ENCODE measurements at regions not wholly inside any gene's neighbourhood (a gene's known extent, or its start where the extent isn't known, plus 50 kb on each side); places are given as distances from the start of the nearest gene placed in this dataset.

DNA sequence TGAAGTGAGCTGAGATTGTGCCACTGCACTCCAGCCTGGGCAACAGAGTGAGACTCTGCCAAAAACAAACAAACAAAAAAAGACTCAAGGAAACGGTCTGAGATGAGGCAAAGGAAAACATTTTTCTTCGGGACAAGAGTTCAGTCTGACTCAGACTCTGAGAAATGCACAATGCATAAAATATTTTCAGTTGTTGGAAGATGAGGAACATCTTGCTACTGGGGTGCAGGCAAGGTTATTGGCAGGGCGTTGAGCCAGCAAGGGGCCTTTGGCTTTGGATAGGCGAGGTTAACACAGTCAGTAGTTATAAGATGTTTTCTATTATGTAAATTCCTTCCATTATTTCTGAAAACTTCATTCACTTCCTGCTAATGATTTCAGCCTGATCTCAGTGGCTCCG lies 96.1 kb upstream of the VCX start:
- H2AFZ ChIP-seq (ENCODE audit: low read depth, low read length): no peak overlapping the region
- H3K4ac ChIP-seq (ENCODE audit: low read depth in 1 of 2, low read length in 2 of 2): no peak overlapping the region
- no peak overlapping the region for H3K4me3 ChIP-seq (ENCODE audit: insufficient read depth in 1 of 2, low read depth in 1 of 2, low read length in 2 of 2)
- H3K27me3 ChIP-seq (ENCODE audit: control insufficient read depth in 1 of 2, insufficient read depth in 1 of 2, low read length in 2 of 2): no peaks in the 10 kb centered on the region
- H4K91ac ChIP-seq (ENCODE audit: low read length): no peak overlapping the region
- 40% methylated on average over 3 of the region's 5 CpGs for WGBS
- DNase-seq: no peak
- H2BK12ac ChIP-seq (ENCODE audit: low read length in 2 of 2): no peak overlapping the region
- H4K8ac ChIP-seq (ENCODE audit: low read length): no peak overlapping the region
- H3K23ac ChIP-seq (ENCODE audit: low read length in 2 of 2): no peak overlapping the region
- no peaks in the 10 kb centered on the region for H3K4me1 ChIP-seq (ENCODE audit: control insufficient read depth, insufficient read depth, low read depth, low read length)
- H3K27ac ChIP-seq (ENCODE audit: low read length, poor library complexity, severe bottlenecking): no peak overlapping the region
- H3K79me1 ChIP-seq (replicated peaks; ENCODE audit: low read length, poor library complexity, severe bottlenecking): no peaks in the 10 kb centered on the region
- peaks cover 3% of the 10 kb centered on the region for H3K9me3 ChIP-seq (ENCODE audit: control insufficient read depth, low read length)
- no peak overlapping the region for H3K18ac ChIP-seq (ENCODE audit: low read depth in 1 of 2, low read length in 2 of 2)
- H2BK5ac ChIP-seq (ENCODE audit: low read depth, low read length, poor library complexity, severe bottlenecking): no peak overlapping the region
- H3K4me2 ChIP-seq (ENCODE audit: low read length, poor library complexity, severe bottlenecking): no peak overlapping the region
- no peak overlapping the region for H2AK5ac ChIP-seq (ENCODE audit: low read length, severe bottlenecking)
- H2BK120ac ChIP-seq (ENCODE audit: low read depth, low read length): no peak overlapping the region
- H3K9ac ChIP-seq (ENCODE audit: low read length): no peak overlapping the region
- no peaks in the 10 kb centered on the region for H3K36me3 ChIP-seq (ENCODE audit: control insufficient read depth in 1 of 2, insufficient read depth in 2 of 2, low read depth in 1 of 2, low read length in 2 of 2)
- no peak overlapping the region for H3K14ac ChIP-seq (ENCODE audit: low read length in 2 of 2)
- H2BK15ac ChIP-seq (ENCODE audit: low read depth, poor library complexity, severe bottlenecking): no peak overlapping the region

DNA sequence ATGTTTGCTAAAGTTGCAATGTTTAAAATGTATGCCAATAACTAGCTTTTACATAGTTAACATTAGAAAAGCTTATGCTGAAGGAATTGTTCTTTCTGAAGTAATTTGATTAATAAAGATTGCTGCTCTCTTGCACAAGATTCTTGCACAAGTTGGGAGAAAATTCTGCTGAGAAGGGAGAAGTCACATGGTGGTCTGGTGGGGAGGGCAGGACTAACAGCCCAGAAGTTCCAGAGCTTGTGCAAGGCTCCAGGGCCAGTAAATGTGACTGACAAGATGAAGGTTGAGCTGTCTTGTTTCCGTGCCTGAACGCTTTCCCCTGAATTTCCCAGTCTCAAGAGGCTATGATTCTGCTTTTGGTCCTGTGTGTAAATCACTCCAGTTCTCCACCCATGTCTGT lies 112.9 kb upstream of the VCX start:
- 44% methylated on average over 2 of the region's 2 CpGs for WGBS

DNA sequence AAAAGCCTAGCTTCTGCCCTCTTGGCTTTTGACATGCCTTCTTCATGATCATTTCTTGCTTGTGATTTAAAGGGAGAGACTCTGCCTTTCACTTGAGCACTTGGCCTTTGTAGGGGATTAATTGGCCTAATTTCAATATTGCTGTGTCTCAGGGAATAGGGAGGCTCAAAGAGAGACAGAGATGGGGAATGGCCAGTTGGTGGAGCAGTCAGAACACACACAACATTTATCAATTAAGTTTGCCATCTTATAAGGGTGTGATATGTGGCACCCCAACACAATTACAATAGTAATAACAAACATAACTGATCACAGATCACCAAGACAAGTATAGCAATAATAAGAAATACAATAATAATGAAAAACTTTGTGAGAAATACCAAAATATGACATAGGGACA lies 122.5 kb upstream of the VCX start:
- no peak overlapping the region for H3K9ac ChIP-seq (ENCODE audit: low read length)
- no peak overlapping the region for H2BK120ac ChIP-seq (ENCODE audit: low read depth, low read length)
- H2BK5ac ChIP-seq (ENCODE audit: low read depth, low read length, poor library complexity, severe bottlenecking): no peak overlapping the region
- DNase-seq: no peak
- H4K8ac ChIP-seq (ENCODE audit: low read length): no peak overlapping the region
- no peak overlapping the region for H3K4ac ChIP-seq (ENCODE audit: low read depth in 1 of 2, low read length in 2 of 2)
- H3K4me2 ChIP-seq (ENCODE audit: low read length, poor library complexity, severe bottlenecking): no peak overlapping the region
- H4K91ac ChIP-seq (ENCODE audit: low read length): no peak overlapping the region
- H3K27me3 ChIP-seq (ENCODE audit: control insufficient read depth in 1 of 2, insufficient read depth in 1 of 2, low read length in 2 of 2): no peaks in the 10 kb centered on the region
- H2AK5ac ChIP-seq (ENCODE audit: low read length, severe bottlenecking): no peak overlapping the region
- H3K79me1 ChIP-seq (replicated peaks; ENCODE audit: low read length, poor library complexity, severe bottlenecking): no peaks in the 10 kb centered on the region
- H2BK12ac ChIP-seq (ENCODE audit: low read length in 2 of 2): no peak overlapping the region
- no peak overlapping the region for H3K23ac ChIP-seq (ENCODE audit: low read length in 2 of 2)
- H3K9me3 ChIP-seq (ENCODE audit: control insufficient read depth, low read length): no peaks in the 10 kb centered on the region
- H3K27ac ChIP-seq (ENCODE audit: low read length, poor library complexity, severe bottlenecking): no peak overlapping the region
- no peak overlapping the region for H3K14ac ChIP-seq (ENCODE audit: low read length in 2 of 2)
- H2AFZ ChIP-seq (ENCODE audit: low read depth, low read length): no peak overlapping the region
- no peak overlapping the region for H2BK15ac ChIP-seq (ENCODE audit: low read depth, poor library complexity, severe bottlenecking)
- no peaks in the 10 kb centered on the region for H3K4me1 ChIP-seq (ENCODE audit: control insufficient read depth, insufficient read depth, low read depth, low read length)
- no peaks in the 10 kb centered on the region for H3K36me3 ChIP-seq (ENCODE audit: control insufficient read depth in 1 of 2, insufficient read depth in 2 of 2, low read depth in 1 of 2, low read length in 2 of 2)
- H3K4me3 ChIP-seq (ENCODE audit: insufficient read depth in 1 of 2, low read depth in 1 of 2, low read length in 2 of 2): no peak overlapping the region
- no peak overlapping the region for H3K18ac ChIP-seq (ENCODE audit: low read depth in 1 of 2, low read length in 2 of 2)

More for the DNA sequence above, 112.9 kb upstream of the VCX start:
- Histone ChIP-seq H3K36me3 (ENCODE audit: control insufficient read depth in 1 of 2, insufficient read depth in 2 of 2, low read depth in 1 of 2, low read length in 2 of 2) (no peaks in the 10 kb centered on the region), H2BK5ac (ENCODE audit: low read depth, low read length, poor library complexity, severe bottlenecking) (no peak overlapping the region), H4K91ac (ENCODE audit: low read length) (no peak overlapping the region), H2BK120ac (ENCODE audit: low read depth, low read length) (no peak overlapping the region), H3K27me3 (ENCODE audit: control insufficient read depth in 1 of 2, insufficient read depth in 1 of 2, low read length in 2 of 2) (no peaks in the 10 kb centered on the region), H2AFZ (ENCODE audit: low read depth, low read length) (no peak overlapping the region), H3K23ac (ENCODE audit: low read length in 2 of 2) (no peak overlapping the region), H2BK15ac (ENCODE audit: low read depth, poor library complexity, severe bottlenecking) (no peak overlapping the region), H3K4me3 (ENCODE audit: insufficient read depth in 1 of 2, low read depth in 1 of 2, low read length in 2 of 2) (no peak overlapping the region), H3K4ac (ENCODE audit: low read depth in 1 of 2, low read length in 2 of 2) (no peak overlapping the region), H3K4me1 (ENCODE audit: control insufficient read depth, insufficient read depth, low read depth, low read length) (no peaks in the 10 kb centered on the region), H3K18ac (ENCODE audit: low read depth in 1 of 2, low read length in 2 of 2) (no peak overlapping the region), H3K14ac (ENCODE audit: low read length in 2 of 2) (no peak overlapping the region), H3K79me1 (replicated peaks; ENCODE audit: low read length, poor library complexity, severe bottlenecking) (no peaks in the 10 kb centered on the region), H3K4me2 (ENCODE audit: low read length, poor library complexity, severe bottlenecking) (no peak overlapping the region), H4K8ac (ENCODE audit: low read length) (no peak overlapping the region), H3K9me3 (ENCODE audit: control insufficient read depth, low read length) (peaks cover 7% of the 10 kb centered on the region), H3K27ac (ENCODE audit: low read length, poor library complexity, severe bottlenecking) (no peak overlapping the region), H2BK12ac (ENCODE audit: low read length in 2 of 2) (no peak overlapping the region), H3K9ac (ENCODE audit: low read length) (no peak overlapping the region), H2AK5ac (ENCODE audit: low read length, severe bottlenecking) (no peak overlapping the region)
- no peak for DNase-seq

- no peaks in the 10 kb centered on the region for H3K79me1 ChIP-seq (replicated peaks; ENCODE audit: low read length, poor library complexity, severe bottlenecking)
- H3K4me3 ChIP-seq (ENCODE audit: insufficient read depth in 1 of 2, low read depth in 1 of 2, low read length in 2 of 2): no peak overlapping the region
- no peaks in the 10 kb centered on the region for H3K36me3 ChIP-seq (ENCODE audit: control insufficient read depth in 1 of 2, insufficient read depth in 2 of 2, low read depth in 1 of 2, low read length in 2 of 2)
- no peaks in the 10 kb centered on the region for H3K4me1 ChIP-seq (ENCODE audit: control insufficient read depth, insufficient read depth, low read depth, low read length)
- H3K23ac ChIP-seq (ENCODE audit: low read length in 2 of 2): no peak overlapping the region
- H2BK15ac ChIP-seq (ENCODE audit: low read depth, poor library complexity, severe bottlenecking): no peak overlapping the region
- no peak overlapping the region for H2AFZ ChIP-seq (ENCODE audit: low read depth, low read length)
- no peak overlapping the region for H3K4ac ChIP-seq (ENCODE audit: low read depth in 1 of 2, low read length in 2 of 2)
- no peak overlapping the region for H3K27ac ChIP-seq (ENCODE audit: low read length, poor library complexity, severe bottlenecking)
- H3K9ac ChIP-seq (ENCODE audit: low read length): no peak overlapping the region
- no peaks in the 10 kb centered on the region for H3K9me3 ChIP-seq (ENCODE audit: control insufficient read depth, low read length)
- H4K8ac ChIP-seq (ENCODE audit: low read length): no peak overlapping the region
- no peak overlapping the region for H2BK12ac ChIP-seq (ENCODE audit: low read length in 2 of 2)
- H3K18ac ChIP-seq (ENCODE audit: low read depth in 1 of 2, low read length in 2 of 2): no peak overlapping the region
- DNase-seq: no peak
- H2BK5ac ChIP-seq (ENCODE audit: low read depth, low read length, poor library complexity, severe bottlenecking): no peak overlapping the region
- H3K14ac ChIP-seq (ENCODE audit: low read length in 2 of 2): no peak overlapping the region
- no peaks in the 10 kb centered on the region for H3K27me3 ChIP-seq (ENCODE audit: control insufficient read depth in 1 of 2, insufficient read depth in 1 of 2, low read length in 2 of 2)
- 17% methylated on average over 2 of the region's 2 CpGs for WGBS
- H4K91ac ChIP-seq (ENCODE audit: low read length): no peak overlapping the region
- H2AK5ac ChIP-seq (ENCODE audit: low read length, severe bottlenecking): no peak overlapping the region
- no peak overlapping the region for H3K4me2 ChIP-seq (ENCODE audit: low read length, poor library complexity, severe bottlenecking)
- no peak overlapping the region for H2BK120ac ChIP-seq (ENCODE audit: low read depth, low read length)
Measured at GRCh38 chrX:7714351-7714750, 128.6 kb upstream of the VCX start.

Measured in mesenchymal stem cell (in vitro differentiated cells and primary cell).